DOHH2 (cell line): ENCODE measurements at regions not wholly inside any gene's neighbourhood (a gene's known extent, or its start where the extent isn't known, plus 50 kb on each side); places are given as distances from the start of the nearest gene placed in this dataset.

Source experiments
- H3F3A ChIP-seq: fragments of 200-600 bp; sonication (generic), shearing (Covaris generic); 2 replicates; pipeline ENCODE4 v1.6.0; 2016; ENCODE audit warnings: antibody characterized with exemption, mild to moderate bottlenecking; ENCODE audit not compliant: control insufficient read depth, insufficient read depth
- H3K27ac ChIP-seq: fragments of 200-600 bp; sonication (generic); 2 replicates; pipeline ENCODE4 v1.5.1; 2014; ENCODE audit warnings: low read depth, mild to moderate bottlenecking, low read length, moderate library complexity
- H3K27me3 ChIP-seq: fragments of 200-600 bp; sonication (generic); 2 replicates; pipeline ENCODE4 v1.6.1; 2014; ENCODE audit warnings: mild to moderate bottlenecking, low read length, mixed read lengths; ENCODE audit not compliant: control insufficient read depth
- H3K36me3 ChIP-seq: fragments of 200-600 bp; sonication (generic); 2 replicates; pipeline ENCODE4 v1.6.1; 2014; ENCODE audit warnings: mild to moderate bottlenecking, low read length, moderate library complexity, mixed read lengths; ENCODE audit not compliant: control insufficient read depth
- H3K4me1 ChIP-seq: fragments of 200-600 bp; sonication (generic); 2 replicates; pipeline ENCODE4 v1.6.1; 2014; ENCODE audit warnings: mild to moderate bottlenecking, low read length, mixed read lengths; ENCODE audit not compliant: control insufficient read depth
- H3K4me2 ChIP-seq: fragments of 200-600 bp; sonication (generic); 2 replicates; pipeline ENCODE4 v1.6.0; 2014; ENCODE audit warnings: mild to moderate bottlenecking, low read length, moderate library complexity
- H3K4me3 ChIP-seq: fragments of 200-600 bp; sonication (generic); 2 replicates; pipeline ENCODE4 v1.5.1; 2014; ENCODE audit warnings: mild to moderate bottlenecking, low read length, mixed read lengths
- H3K79me2 ChIP-seq: fragments of 200-600 bp; sonication (generic); 2 replicates; pipeline ENCODE4 v1.6.1; 2014; ENCODE audit warnings: mild to moderate bottlenecking, low read length, mixed read lengths; ENCODE audit not compliant: control insufficient read depth
- H3K9me2 ChIP-seq: fragments of 200-600 bp; sonication (generic); replicated peaks from 2 replicates; pipeline ENCODE4 v1.6.1; 2014; ENCODE audit warnings: mild to moderate bottlenecking, low read length, mixed read lengths; ENCODE audit not compliant: control insufficient read depth
- H3K9me3 ChIP-seq: fragments of 200-600 bp; sonication (generic); 2 replicates; pipeline ENCODE4 v1.6.1; 2014; ENCODE audit warnings: antibody characterized with exemption, low read length, mixed read lengths; ENCODE audit not compliant: control insufficient read depth, insufficient read depth
- H4K20me1 ChIP-seq: fragments of 200-600 bp; sonication (generic); 2 replicates; pipeline ENCODE4 v1.6.0; 2014; ENCODE audit warnings: low read depth, mild to moderate bottlenecking, antibody characterized with exemption, low read length, moderate library complexity; ENCODE audit not compliant: control insufficient read depth, insufficient read depth
- CTCF ChIP-seq: fragments of 200-600 bp; sonication (generic); IDR thresholded peaks from one replicate; pipeline ENCODE4 v1.5.1; 2014; ENCODE audit warnings: antibody characterized with exemption, mild to moderate bottlenecking, low read depth, low read length; ENCODE audit not compliant: poor library complexity, severe bottlenecking
- EZH2phosphoT487 ChIP-seq: fragments of 200-600 bp; sonication (generic); IDR thresholded peaks from 2 replicates; pipeline ENCODE4 v1.6.1; 2017; ENCODE audit warnings: borderline replicate concordance, mild to moderate bottlenecking, antibody characterized with exemption, low read length, moderate library complexity, mixed read lengths

- Histone ChIP-seq H3K9me3 (no peaks in the 10 kb centered on the region), H3K36me3 (no peaks in the 10 kb centered on the region), H3K27me3 (no peaks in the 10 kb centered on the region), H4K20me1 (no peaks in the 10 kb centered on the region), H3K9me2 (no peaks in the 10 kb centered on the region), H3K27ac (no peak overlapping the region), H3F3A (no peaks in the 10 kb centered on the region), H3K79me2 (no peaks in the 10 kb centered on the region), H3K4me3 (no peak overlapping the region), H3K4me1 (no peaks in the 10 kb centered on the region), H3K4me2 (no peak overlapping the region)
- no peak for TF ChIP-seq CTCF
- no peak for TF ChIP-seq EZH2phosphoT487
Measured at GRCh38 chr3:117756563-117756962, 1047.0 kb downstream of the TUSC7 start.

- Histone ChIP-seq H3K36me3 (no peaks in the 10 kb centered on the region), H4K20me1 (no peaks in the 10 kb centered on the region), H3K4me1 (no peaks in the 10 kb centered on the region), H3K9me3 (no peaks in the 10 kb centered on the region), H3K27ac (no peak overlapping the region), H3K27me3 (no peaks in the 10 kb centered on the region), H3F3A (no peaks in the 10 kb centered on the region), H3K9me2 (no peaks in the 10 kb centered on the region), H3K79me2 (no peaks in the 10 kb centered on the region), H3K4me3 (no peak overlapping the region), H3K4me2 (no peak overlapping the region)
- TF ChIP-seq CTCF, result no peak
- TF ChIP-seq EZH2phosphoT487, result no peak
Measured at GRCh38 chr3:117761703-117762620, 1052.4 kb downstream of the TUSC7 start.

GRCh38 chr3:117762621-117763037, 1053.0 kb downstream of the TUSC7 start:
- Histone ChIP-seq H3K9me3 (no peaks in the 10 kb centered on the region), H3K27ac (no peak overlapping the region), H3K4me3 (no peak overlapping the region), H3F3A (no peaks in the 10 kb centered on the region), H3K4me2 (no peak overlapping the region), H3K4me1 (no peaks in the 10 kb centered on the region), H3K79me2 (no peaks in the 10 kb centered on the region), H4K20me1 (no peaks in the 10 kb centered on the region), H3K27me3 (no peaks in the 10 kb centered on the region), H3K36me3 (no peaks in the 10 kb centered on the region), H3K9me2 (no peaks in the 10 kb centered on the region)
- no peak for TF ChIP-seq EZH2phosphoT487
- TF ChIP-seq CTCF, result no peak
